Activated naive CD4-positive, alpha-beta T cell treated with Interleukin-2 at 50 U/mL for 16 hours (primary cell): ENCODE measurements at regions not wholly inside any gene's neighbourhood (a gene's known extent, or its start where the extent isn't known, plus 50 kb on each side); places are given as distances from the start of the nearest gene placed in this dataset.

ENCODE experiments used
- DNase-seq: peaks from one replicate; pipeline ENCODE4 v3.0.0-alpha.2; 2020

GRCh38 chr5:37896159-37896558, 56.3 kb upstream of the GDNF start:
- no peak for DNase-seq

GRCh38 chr5:37893434-37894134, 53.7 kb upstream of the GDNF start:
- DNase-seq = no peak

GRCh38 chr5:37892586-37892985, 52.7 kb upstream of the GDNF start:
- no peak for DNase-seq

- no peak for DNase-seq
Observed at GRCh38 chr5:37891832-37892231, 52.0 kb upstream of the GDNF start.

- no peak for DNase-seq
Observed at GRCh38 chr5:37889612-37890317, 49.9 kb upstream of the GDNF start.
